GM12891 (cell line): ENCODE measurements at regions not wholly inside any gene's neighbourhood (a gene's known extent, or its start where the extent isn't known, plus 50 kb on each side); places are given as distances from the start of the nearest gene placed in this dataset.

Experiments used
- POLR2A ChIP-seq: IDR thresholded peaks from 2 replicates; pipeline ENCODE4 v1.6.1; 2011; ENCODE audit warnings: low read depth, low read length, control low read depth
- POLR2AphosphoS5 ChIP-seq: IDR thresholded peaks from 2 replicates; pipeline ENCODE4 v1.6.1; 2011; ENCODE audit warnings: low read depth, low read length, control low read depth
- SPI1 ChIP-seq: IDR thresholded peaks from 2 replicates; pipeline ENCODE4 v1.6.1; 2011; ENCODE audit warnings: low read depth, low read length, control low read depth
- TAF1 ChIP-seq: IDR thresholded peaks from 2 replicates; pipeline ENCODE4 v1.6.1; 2011; ENCODE audit warnings: low read depth, low read length, control low read depth

DNA sequence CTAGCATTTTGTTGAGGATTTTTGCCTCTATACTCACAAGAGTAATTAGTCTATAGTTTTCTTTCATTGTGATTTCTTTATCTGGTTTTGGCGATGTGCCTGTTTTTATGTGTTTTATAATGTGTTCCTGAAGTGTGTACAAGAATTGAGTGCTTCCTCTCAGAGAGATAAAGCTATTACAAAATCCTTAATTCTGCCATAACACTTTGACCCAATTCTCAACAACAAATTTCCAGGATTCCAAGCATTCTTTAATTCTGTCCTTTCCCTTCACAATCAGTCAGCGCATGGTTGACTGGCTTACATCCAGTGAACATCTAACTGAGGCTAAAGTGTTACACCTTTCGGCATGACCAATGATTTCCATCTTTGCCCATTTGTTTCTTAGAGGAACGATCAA, 282.9 kb upstream of the MVB12B start:
- no peak for TF ChIP-seq POLR2A
- no peak for TF ChIP-seq POLR2AphosphoS5
- TF ChIP-seq SPI1, result no peak
- no peak for TF ChIP-seq TAF1
